ENCODE measurements at regions not wholly inside any gene's neighbourhood (a gene's known extent, or its start where the extent isn't known, plus 50 kb on each side); places are given as distances from the start of the nearest gene placed in this dataset.

- Histone ChIP-seq H3K23ac (ENCODE audit: insufficient read length, low read depth, low read length) (no peak overlapping the region), H3K9me3 (ENCODE audit: control insufficient read depth, low read depth, low read length) (no peaks in the 10 kb centered on the region), H2BK15ac (ENCODE audit: low read depth, low read length) (no peak overlapping the region), H3K9ac (ENCODE audit: extremely low read depth, insufficient read length, low read length) (no peak overlapping the region), H2BK120ac (ENCODE audit: low read depth, low read length, poor library complexity, severe bottlenecking) (no peak overlapping the region), H3K4ac (ENCODE audit: low read depth, low read length) (no peak overlapping the region), H3T11ph (ENCODE audit: low read length) (no peak overlapping the region), H2BK20ac (ENCODE audit: low read depth, low read length, poor library complexity, severe bottlenecking) (no peak overlapping the region), H4K20me1 (ENCODE audit: control insufficient read depth, insufficient read depth, insufficient read length) (no peaks in the 10 kb centered on the region), H3K18ac (ENCODE audit: insufficient read length, low read depth, low read length) (no peak overlapping the region), H2BK12ac (ENCODE audit: insufficient read length, low read depth, low read length) (no peak overlapping the region), H3K27me3 (ENCODE audit: insufficient read depth, low read length) (no peaks in the 10 kb centered on the region), H3K4me1 (ENCODE audit: insufficient read depth, low read length) (no peaks in the 10 kb centered on the region), H3K23me2 (ENCODE audit: insufficient read length, low read depth, low read length, poor library complexity, severe bottlenecking) (no peaks in the 10 kb centered on the region), H3K79me1 (ENCODE audit: insufficient read depth, low read depth, low read length, poor library complexity, severe bottlenecking) (no peaks in the 10 kb centered on the region), H2AK5ac (ENCODE audit: insufficient read length, low read length) (no peak overlapping the region), H3K56ac (ENCODE audit: insufficient read length, low read depth, low read length) (no peak overlapping the region), H3K79me2 (ENCODE audit: insufficient read depth, low read length) (no peaks in the 10 kb centered on the region), H4K8ac (replicated peaks; ENCODE audit: insufficient read length, low read depth, low read length) (no peak overlapping the region), H3K14ac (ENCODE audit: insufficient read depth, low read length) (no peak overlapping the region), H4K5ac (ENCODE audit: insufficient read length, low read depth, low read length) (no peak overlapping the region), H3K27ac (ENCODE audit: insufficient read length, low read depth, low read length) (no peak overlapping the region), H2BK5ac (ENCODE audit: insufficient read length, low read length) (no peak overlapping the region), H3K4me2 (ENCODE audit: insufficient read depth, insufficient read length, low read length) (no peak overlapping the region), H4K91ac (ENCODE audit: insufficient read length, low read depth, low read length) (no peak overlapping the region), H2AFZ (ENCODE audit: low read length) (no peak overlapping the region)
- Mint-ChIP-seq H3K4me1 (no peaks in the 10 kb centered on the region), H3K9me3 (peaks cover 3% of the 10 kb centered on the region in 2 experiments; a peak in 3 of 5 replicates), H3K27ac (no peak overlapping the region; a peak in 1 of 7 replicates), H3K4me3 (no peak overlapping the region), H3K36me3 (ENCODE audit: insufficient read depth in 1 of 3, low read depth in 3 of 3) (peaks cover 0 to 3% (median 0%) of the 10 kb centered on the region in 3 experiments; a peak in 2 of 7 replicates), H3K27me3 (ENCODE audit: low read depth) (no peaks in the 10 kb centered on the region)
- no peak for TF ChIP-seq CTCF (conservative IDR thresholded peaks at IDR 0.05)
- WGBS (ENCODE audit: extremely low coverage, insufficient read length, low lambda C conversion rate) = no CpG with 5 or more reads among the region's 4 CpGs
- DNase-seq = no peak
Measured at GRCh38 chr4:31755751-31756150, 1035.6 kb downstream of the PCDH7 start.

All from H9 (cell line).